GM18505 (cell line): ENCODE measurements at regions not wholly inside any gene's neighbourhood (a gene's known extent, or its start where the extent isn't known, plus 50 kb on each side); places are given as distances from the start of the nearest gene placed in this dataset.

Experiments used
- ATAC-seq: cut with Tn5 transposase; IDR thresholded peaks from one replicate; pipeline ENCODE4 v1.9.1; 2021; ENCODE audit not compliant: unreplicated experiment
- POLR2A ChIP-seq: IDR thresholded peaks from 4 replicates; pipeline ENCODE4 v1.6.1; 2011; ENCODE audit warnings: borderline replicate concordance; ENCODE audit not compliant: insufficient read depth, insufficient read length; ENCODE audit errors: extremely low read depth

DNA sequence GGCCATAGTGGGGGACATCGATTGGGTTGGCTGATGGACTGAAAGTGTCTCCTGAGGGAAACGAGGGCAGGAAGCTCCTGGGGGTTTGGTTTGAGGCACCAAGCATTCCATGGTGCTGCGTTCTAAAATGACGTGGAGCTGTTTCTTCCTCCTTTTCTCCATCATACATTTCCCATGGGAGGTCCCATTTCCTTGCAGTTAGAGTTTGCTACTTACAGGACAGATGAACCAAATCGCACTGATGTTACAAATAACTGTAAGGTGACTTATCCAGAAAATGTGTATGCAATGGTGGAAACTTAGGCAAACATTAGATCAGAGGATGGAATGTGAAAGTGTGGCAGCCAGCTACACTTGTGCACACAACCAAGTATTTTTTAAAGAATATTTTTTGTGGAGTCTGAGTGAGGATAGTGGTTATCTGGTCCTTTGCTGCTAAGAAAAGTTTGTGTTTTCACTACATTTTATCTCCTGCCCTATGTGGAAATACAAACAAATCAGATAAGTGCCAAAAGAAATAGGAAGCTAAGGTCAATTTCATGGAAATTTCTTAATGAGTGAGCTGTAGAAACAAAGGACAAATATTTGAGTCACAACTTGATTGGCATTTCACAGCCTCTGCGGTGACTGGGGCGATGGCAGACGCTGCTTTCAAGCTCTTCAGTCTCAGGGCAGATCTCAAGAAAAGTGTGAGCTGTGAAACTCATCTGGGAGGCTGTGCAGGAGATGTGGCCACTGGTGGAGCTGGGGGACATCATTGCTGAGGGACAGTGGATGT is 256.2 kb downstream of the TSN start:
- ATAC-seq = no peak
- TF ChIP-seq POLR2A = no peak

DNA sequence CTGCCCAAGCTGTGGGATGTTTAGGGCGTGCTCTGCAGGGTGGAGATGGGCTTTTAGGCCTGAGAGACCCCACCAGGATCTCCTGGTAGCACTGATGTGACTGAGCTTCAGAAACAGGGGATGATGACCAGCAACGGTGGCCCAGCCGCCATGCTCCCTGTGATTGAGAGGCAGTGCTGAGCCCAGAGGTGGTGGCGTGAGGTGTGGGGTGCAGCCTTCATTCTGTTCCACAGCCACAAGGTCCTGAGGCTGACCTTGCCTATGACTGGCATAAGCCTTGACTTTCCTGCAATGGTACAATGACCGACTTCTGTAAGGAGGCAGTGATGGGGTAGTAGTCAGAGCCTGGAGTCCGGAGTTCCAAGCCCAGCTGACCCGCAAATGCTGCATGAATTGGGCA is 263.3 kb downstream of the TSN start:
- ATAC-seq = no peak
- TF ChIP-seq POLR2A = no peak

DNA sequence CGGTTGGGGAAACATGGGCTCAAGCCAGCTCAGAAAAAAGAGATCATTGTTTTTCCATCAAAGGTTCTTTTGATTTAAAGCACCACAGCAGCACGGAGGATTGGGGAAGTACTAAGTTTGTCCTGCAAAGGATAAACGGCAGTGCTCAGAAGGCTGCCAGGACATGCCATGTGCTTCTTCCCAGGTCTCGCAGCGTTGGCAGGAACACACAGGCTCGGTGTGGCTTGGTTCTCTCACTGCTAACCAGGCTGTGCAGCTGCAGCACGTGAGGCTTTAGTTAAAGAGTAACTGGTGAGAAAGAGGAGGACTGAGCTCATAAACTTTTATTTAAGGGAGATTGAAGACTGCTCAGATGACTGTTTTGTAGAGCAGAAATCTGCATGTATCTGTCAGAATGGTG is 264.3 kb downstream of the TSN start:
- no peak for TF ChIP-seq POLR2A
- ATAC-seq = no peak

DNA sequence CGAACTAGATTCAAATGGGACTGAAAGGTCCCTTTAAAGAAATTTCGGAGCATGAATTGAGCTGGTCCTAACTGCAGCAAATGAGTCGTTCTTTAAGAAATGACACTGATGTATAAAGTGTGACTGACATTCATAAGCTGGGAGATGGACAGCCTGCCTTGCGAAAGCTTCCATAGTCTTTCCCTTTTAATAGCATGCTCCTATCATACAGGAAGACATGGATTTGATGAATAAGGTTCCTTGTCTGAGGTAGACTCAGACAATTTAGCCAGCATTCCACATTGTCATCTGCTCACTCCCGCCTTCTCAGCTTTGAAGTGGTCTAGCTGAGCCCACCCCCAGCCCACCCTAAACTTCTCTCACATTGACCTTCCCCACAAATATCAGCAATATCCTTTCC is 264.9 kb downstream of the TSN start:
- ATAC-seq = no peak
- no peak for TF ChIP-seq POLR2A

DNA sequence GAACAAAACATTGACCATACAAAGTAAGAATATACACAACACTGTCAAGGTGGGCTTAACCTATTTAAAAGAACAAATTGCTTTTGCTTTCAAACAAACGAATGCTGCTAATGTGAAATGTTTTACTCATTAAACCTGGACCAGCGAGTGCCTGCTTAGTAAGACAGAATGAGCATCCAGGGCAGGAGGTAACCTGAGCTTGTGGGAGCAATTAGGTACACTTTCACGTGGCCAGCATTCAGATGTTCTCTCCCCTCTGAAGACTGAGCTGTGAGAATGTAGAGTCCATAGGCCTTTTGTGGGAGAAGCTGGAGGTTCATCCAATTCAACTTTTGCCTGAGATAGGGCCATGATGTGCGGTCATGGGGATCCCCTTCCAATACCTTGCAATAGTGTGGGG is 266.5 kb downstream of the TSN start:
- TF ChIP-seq POLR2A = no peak
- ATAC-seq = no peak

DNA sequence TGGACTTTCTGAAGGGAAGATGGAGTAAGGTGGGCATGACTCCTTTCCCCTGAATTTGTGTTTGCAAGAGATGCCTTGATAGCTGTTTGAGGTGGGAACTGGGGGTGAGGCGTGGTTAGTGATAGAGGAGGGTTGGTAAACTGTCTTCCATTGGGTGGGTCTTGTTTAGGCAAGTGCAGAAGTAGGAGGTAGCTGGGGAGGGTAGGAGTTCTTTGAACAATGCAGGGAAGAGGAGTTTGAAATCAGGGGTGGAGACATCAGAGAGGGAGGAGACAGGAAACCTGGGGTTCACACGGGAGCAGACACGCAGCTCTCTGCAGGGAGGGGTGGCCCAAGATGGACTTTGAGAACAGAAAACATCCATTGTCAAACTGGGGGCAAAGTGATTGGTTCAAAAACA is 267.1 kb downstream of the TSN start:
- TF ChIP-seq POLR2A = no peak
- ATAC-seq = no peak

DNA sequence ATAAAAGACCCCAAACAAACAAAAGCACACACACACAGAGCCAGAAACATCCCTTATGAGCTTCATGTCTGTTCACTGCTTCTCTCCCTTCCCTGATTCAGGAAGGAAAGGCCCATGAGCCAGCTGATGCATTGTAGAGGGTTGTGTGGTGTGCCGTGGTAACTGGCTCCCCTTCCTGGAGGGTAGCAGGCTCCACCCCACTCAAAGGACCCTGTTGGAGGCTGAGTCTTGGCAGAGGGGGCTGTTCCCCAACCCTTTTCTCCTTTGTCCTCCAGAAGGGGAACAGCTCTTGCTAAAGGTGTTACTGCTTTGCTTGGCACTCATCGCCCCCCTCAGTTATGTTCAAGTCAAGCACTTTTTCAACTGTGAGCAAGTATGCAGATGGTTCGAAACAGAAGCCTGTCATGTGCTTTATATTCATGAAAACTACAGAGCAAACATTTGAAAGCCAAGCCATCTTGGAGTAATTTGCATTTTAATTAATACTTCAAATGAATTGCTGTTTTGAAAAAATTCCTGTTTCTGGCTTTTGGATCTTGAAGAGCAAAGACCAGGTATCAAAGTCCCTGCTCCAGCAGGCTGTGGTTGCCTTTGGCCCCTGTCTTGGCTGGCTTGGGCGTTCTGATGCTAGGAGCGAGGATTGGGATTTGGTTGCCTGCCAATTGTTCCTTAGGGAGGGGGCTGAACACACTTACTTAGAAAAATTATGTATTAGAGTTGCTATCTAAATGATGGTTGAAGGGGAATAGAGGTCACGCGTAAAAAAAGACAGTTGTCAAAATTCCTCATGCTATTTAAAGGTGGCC is 267.8 kb downstream of the TSN start:
- TF ChIP-seq POLR2A = no peak
- no peak for ATAC-seq

DNA sequence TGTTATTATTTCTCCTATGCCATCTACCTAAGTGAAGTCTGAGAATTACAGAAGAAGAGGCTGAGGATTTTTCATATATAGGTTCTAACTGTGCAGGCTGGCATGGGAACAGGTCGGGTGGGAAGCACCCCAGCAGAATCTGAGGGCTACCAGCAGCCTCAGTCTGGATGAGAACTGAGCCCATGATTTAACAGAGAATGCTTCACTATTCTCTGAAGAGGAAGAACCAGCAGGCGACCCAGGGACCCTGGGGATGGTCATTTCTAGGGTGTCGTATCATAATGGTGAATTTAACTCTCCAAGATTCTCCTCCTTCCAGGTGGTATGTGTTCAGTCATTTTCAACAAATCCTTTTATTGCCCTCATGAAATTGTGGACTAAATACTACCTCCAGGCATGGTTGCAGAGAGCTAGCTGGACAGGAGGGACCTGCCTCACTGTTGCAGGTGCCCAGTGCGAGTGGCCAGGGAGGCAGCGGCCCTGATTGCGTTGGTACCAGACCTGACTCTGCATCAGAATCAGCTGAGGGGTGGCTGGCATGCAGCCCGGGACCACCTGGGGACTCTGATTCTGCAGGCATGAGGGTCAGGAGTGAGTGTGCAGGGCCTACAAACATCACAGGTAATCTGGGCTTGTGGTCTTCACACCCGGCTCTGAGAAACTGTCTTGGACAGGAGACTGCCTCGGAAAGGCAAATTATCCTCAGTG is 272.2 kb downstream of the TSN start:
- TF ChIP-seq POLR2A = no peak

DNA sequence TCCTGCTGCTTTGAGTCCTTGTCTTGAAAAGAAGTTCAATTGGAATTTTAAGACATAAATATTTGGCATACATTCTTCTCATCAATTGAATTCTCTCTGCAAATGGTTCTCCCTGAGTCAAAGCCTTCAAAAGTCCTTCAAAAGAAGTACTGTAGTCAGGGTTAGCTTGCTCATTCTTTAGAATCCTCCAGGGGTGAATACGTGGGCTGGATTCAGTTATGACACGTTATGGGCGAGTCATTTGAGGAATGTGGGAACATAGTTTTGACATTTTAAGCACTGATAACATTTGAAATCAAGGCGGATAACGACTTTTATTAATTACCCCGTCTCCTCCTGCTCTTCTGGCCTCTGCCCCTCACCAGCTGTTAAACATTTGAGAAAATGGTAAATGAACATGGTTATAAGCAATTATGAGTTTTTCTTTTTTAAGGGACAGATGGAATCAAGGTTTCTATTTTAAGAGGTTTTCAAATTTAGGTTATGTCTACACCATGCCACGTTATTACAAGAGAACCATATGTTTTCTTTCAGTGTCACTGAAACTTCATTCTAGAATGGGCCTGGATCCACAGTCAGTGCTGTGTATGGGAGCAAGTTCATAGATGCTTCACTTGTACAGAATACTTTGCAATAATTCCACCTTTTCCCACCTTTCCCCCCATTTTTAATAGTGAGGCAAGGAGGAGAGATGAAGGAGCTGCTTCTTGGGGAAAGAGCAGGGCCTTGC is 273.1 kb downstream of the TSN start:
- TF ChIP-seq POLR2A = no peak
- no peak for ATAC-seq

More for the DNA sequence above, 272.2 kb downstream of the TSN start:
- no peak for ATAC-seq

DNA sequence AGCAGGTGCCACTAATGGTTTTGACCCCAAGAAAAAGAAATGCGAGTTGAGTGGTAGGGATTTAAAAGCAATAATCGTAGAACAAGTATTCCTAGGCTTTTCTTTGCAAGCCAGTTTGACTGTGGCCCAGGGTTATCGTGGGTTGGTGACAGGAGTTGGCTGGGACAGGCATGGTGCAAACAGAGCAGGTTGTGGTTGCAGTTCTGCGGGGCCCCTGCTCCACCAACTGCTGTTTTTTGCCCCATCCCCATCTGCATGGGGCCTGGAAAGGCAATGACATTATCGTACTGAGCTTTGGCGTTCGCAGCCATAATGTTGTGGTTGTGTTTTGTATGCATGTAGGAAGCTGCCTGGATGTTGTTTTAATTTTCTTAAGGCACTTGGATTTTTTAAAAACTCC is 274.0 kb downstream of the TSN start:
- ATAC-seq = no peak
- no peak for TF ChIP-seq POLR2A

DNA sequence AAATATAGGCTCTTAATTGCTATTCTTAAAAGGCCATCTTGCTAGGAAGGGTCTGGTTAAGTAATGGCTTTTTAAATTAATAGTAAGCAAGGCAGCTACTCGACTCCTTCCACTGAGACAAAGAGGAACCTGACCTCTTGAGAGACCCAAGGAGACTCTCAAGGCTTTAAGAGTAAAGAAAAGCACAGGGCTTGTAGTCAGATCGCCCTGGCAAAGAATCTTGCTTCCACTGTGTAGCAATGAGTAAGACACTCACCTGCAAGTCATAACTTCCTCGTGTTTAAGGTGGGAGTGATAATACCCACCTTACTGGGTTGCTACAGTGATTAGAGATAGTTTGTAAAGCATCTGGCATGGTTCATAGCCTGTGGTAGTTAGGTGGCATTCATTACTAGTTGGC is 274.5 kb downstream of the TSN start:
- TF ChIP-seq POLR2A = no peak

DNA sequence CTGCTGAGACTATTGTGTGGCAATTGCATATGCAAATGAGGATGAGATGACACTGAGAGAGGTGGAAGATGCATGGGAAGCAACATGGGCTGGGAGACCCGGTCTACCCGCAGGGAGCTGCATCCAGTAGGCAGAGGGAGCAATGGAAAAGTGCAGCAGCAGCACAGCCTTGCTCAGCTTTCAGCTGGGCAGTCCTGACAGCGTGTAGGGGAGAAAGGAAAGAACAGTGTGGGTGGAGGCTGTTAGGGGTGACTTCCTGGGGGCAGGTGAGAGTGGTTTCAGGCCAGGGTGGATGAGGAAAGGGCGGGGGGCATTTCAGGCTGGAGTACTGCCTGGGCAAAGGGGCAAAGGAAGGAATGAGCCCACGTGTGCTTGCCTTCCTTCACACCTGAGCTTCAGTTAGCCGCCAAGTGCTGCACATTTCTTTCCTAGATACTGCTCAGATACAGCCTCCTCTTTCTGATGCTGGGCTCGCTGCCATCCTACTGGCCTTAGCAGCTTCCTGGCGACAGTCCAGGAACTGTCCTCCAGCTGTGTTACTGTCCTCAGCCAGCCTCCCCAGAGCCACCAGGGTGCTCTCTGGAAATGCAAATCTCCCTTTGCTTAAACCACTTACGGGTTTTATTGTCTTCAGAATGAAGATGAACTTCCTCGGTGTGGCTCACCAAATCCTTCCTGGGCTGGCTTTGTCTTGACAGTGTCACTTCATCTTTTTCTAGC is 276.3 kb downstream of the TSN start:
- no peak for ATAC-seq
- no peak for TF ChIP-seq POLR2A

More for the DNA sequence above, 274.5 kb downstream of the TSN start:
- no peak for ATAC-seq
